ENCODE measurements at regions not wholly inside any gene's neighbourhood (a gene's known extent, or its start where the extent isn't known, plus 50 kb on each side); places are given as distances from the start of the nearest gene placed in this dataset.
"Not testable (repeated sequence)": the region's sequence is repeated elsewhere in the genome, so short reads cannot be mapped to it uniquely, and the experiment has no call there.

- DNase-seq (no peak), ATAC-seq (replicated peaks) (no peak)
- H3K4me3 Mint-ChIP-seq = peak overlapping the region in 1 of 2 donors; percentile 29
- no peak overlapping the region for H3K27ac Mint-ChIP-seq
- H3K9me3 Mint-ChIP-seq = no peaks in the 10 kb centered on the region
- no peaks in the 10 kb centered on the region for H3K36me3 Mint-ChIP-seq (ENCODE audit: insufficient read depth)
- H3K27me3 Mint-ChIP-seq = peaks cover 40 to 62% of the 10 kb centered on the region in 2 donors
- peaks cover 0 to 9% of the 10 kb centered on the region in 2 donors for H3K4me1 Mint-ChIP-seq (ENCODE audit: low read depth in 2 of 2)
Measured at GRCh38 chr10:30219971-30220751, 128.9 kb downstream of the MTPAP start.

GRCh38 chr10:30216821-30217220 is 132.3 kb downstream of the MTPAP start:
- DNase-seq (no peak), ATAC-seq (replicated peaks) (no peak)
- no peak overlapping the region for H3K27ac Mint-ChIP-seq
- H3K4me3 Mint-ChIP-seq = no peak overlapping the region
- peaks cover 29 to 58% of the 10 kb centered on the region in 2 donors for H3K27me3 Mint-ChIP-seq
- H3K4me1 Mint-ChIP-seq (ENCODE audit: low read depth in 2 of 2) = peaks cover 0 to 9% of the 10 kb centered on the region in 2 donors
- H3K9me3 Mint-ChIP-seq = no peaks in the 10 kb centered on the region
- no peaks in the 10 kb centered on the region for H3K36me3 Mint-ChIP-seq (ENCODE audit: insufficient read depth)

- ATAC-seq (replicated peaks) = no peak
- H3K9me3 Mint-ChIP-seq = no peaks in the 10 kb centered on the region
- no peak for DNase-seq
- no peak overlapping the region for H3K4me3 Mint-ChIP-seq
- H3K36me3 Mint-ChIP-seq (ENCODE audit: insufficient read depth) = no peaks in the 10 kb centered on the region
- H3K27me3 Mint-ChIP-seq = peaks cover 30 to 58% of the 10 kb centered on the region in 2 donors
- peaks cover 0 to 9% of the 10 kb centered on the region in 2 donors for H3K4me1 Mint-ChIP-seq (ENCODE audit: low read depth in 2 of 2)
- H3K27ac Mint-ChIP-seq = no peak overlapping the region
Measured at GRCh38 chr10:30215623-30216022, 133.5 kb downstream of the MTPAP start.

- ATAC-seq (replicated peaks) (no peak), DNase-seq (no peak)
- Mint-ChIP-seq H3K9me3 (no peaks in the 10 kb centered on the region), H3K4me1 (ENCODE audit: low read depth in 2 of 2) (peaks cover 0 to 6% of the 10 kb centered on the region in 2 donors), H3K27me3 (peaks cover 30 to 58% of the 10 kb centered on the region in 2 donors), H3K36me3 (ENCODE audit: insufficient read depth) (no peaks in the 10 kb centered on the region), H3K27ac (no peak overlapping the region), H3K4me3 (no peak overlapping the region)
Measured at GRCh38 chr10:30215141-30215540, 133.9 kb downstream of the MTPAP start.

GRCh38 chr10:30210296-30210695 is 138.8 kb downstream of the MTPAP start:
- Mint-ChIP-seq H3K9me3 (no peaks in the 10 kb centered on the region), H3K4me3 (no peak overlapping the region), H3K27ac (no peak overlapping the region), H3K36me3 (ENCODE audit: insufficient read depth) (no peaks in the 10 kb centered on the region), H3K4me1 (ENCODE audit: low read depth in 2 of 2) (peaks cover 0 to 3% of the 10 kb centered on the region in 2 donors), H3K27me3 (peaks cover 31 to 42% of the 10 kb centered on the region in 2 donors)
- DNase-seq = no peak
- no peak for ATAC-seq (replicated peaks)

GRCh38 chr10:30208330-30208729 is 140.7 kb downstream of the MTPAP start:
- no peak for DNase-seq
- Mint-ChIP-seq H3K27ac (no peak overlapping the region), H3K27me3 (peaks cover 26 to 31% of the 10 kb centered on the region in 2 donors), H3K36me3 (ENCODE audit: insufficient read depth) (no peaks in the 10 kb centered on the region), H3K9me3 (no peaks in the 10 kb centered on the region), H3K4me1 (ENCODE audit: low read depth in 2 of 2) (peaks cover 0 to 3% of the 10 kb centered on the region in 2 donors), H3K4me3 (no peak overlapping the region)
- no peak for ATAC-seq (replicated peaks)

- peaks cover 0 to 3% of the 10 kb centered on the region in 2 donors for H3K4me1 Mint-ChIP-seq (ENCODE audit: low read depth in 2 of 2)
- no peak overlapping the region for H3K27ac Mint-ChIP-seq
- no peaks in the 10 kb centered on the region for H3K9me3 Mint-ChIP-seq
- no peak for ATAC-seq (replicated peaks)
- H3K4me3 Mint-ChIP-seq = no peak overlapping the region
- peaks cover 26 to 32% of the 10 kb centered on the region in 2 donors for H3K27me3 Mint-ChIP-seq
- DNase-seq = no peak
- H3K36me3 Mint-ChIP-seq (ENCODE audit: insufficient read depth) = no peaks in the 10 kb centered on the region
Measured at GRCh38 chr10:30207485-30208052, 141.5 kb downstream of the MTPAP start.

GRCh38 chr10:30200017-30200415 is 140.6 kb upstream of the JCAD start:
- Mint-ChIP-seq H3K4me1 (ENCODE audit: low read depth in 2 of 2) (no peaks in the 10 kb centered on the region), H3K4me3 (no peak overlapping the region), H3K27ac (no peak overlapping the region), H3K27me3 (peaks cover 16 to 51% of the 10 kb centered on the region in 2 donors), H3K9me3 (no peaks in the 10 kb centered on the region), H3K36me3 (ENCODE audit: insufficient read depth) (no peaks in the 10 kb centered on the region)
- DNase-seq = no peak
- ATAC-seq (replicated peaks) = no peak

- Mint-ChIP-seq H3K27ac (no peak overlapping the region), H3K4me1 (ENCODE audit: low read depth in 2 of 2) (no peaks in the 10 kb centered on the region), H3K36me3 (ENCODE audit: insufficient read depth) (no peaks in the 10 kb centered on the region), H3K9me3 (no peaks in the 10 kb centered on the region), H3K4me3 (no peak overlapping the region), H3K27me3 (peaks cover 16 to 51% of the 10 kb centered on the region in 2 donors)
- ATAC-seq (replicated peaks) (no peak), DNase-seq (no peak)
Measured at GRCh38 chr10:30199376-30200016, 140.1 kb upstream of the JCAD start.

- Mint-ChIP-seq H3K4me3 (no peak overlapping the region), H3K9me3 (no peaks in the 10 kb centered on the region), H3K4me1 (ENCODE audit: low read depth in 2 of 2) (peaks cover 13 to 14% of the 10 kb centered on the region in 2 donors), H3K27ac (no peak overlapping the region), H3K36me3 (ENCODE audit: insufficient read depth) (no peaks in the 10 kb centered on the region), H3K27me3 (peaks cover 16 to 42% of the 10 kb centered on the region in 2 donors)
- DNase-seq = no peak
- no peak for ATAC-seq (replicated peaks)
Measured at GRCh38 chr10:30197186-30197585, 137.8 kb upstream of the JCAD start.

GRCh38 chr10:30196559-30196958 is 137.2 kb upstream of the JCAD start:
- not testable (repeated sequence) for H3K9me3 Mint-ChIP-seq; DNase-seq; H3K4me3 Mint-ChIP-seq; H3K36me3 Mint-ChIP-seq (ENCODE audit: insufficient read depth); H3K27ac Mint-ChIP-seq; ATAC-seq (replicated peaks)
- peaks cover 13 to 14% of the 10 kb centered on the region in 2 donors for H3K4me1 Mint-ChIP-seq (ENCODE audit: low read depth in 2 of 2)
- H3K27me3 Mint-ChIP-seq = peaks cover 13 to 39% of the 10 kb centered on the region in 2 donors

- Mint-ChIP-seq H3K9me3 (no peaks in the 10 kb centered on the region), H3K27me3 (peaks cover 0 to 12% of the 10 kb centered on the region in 2 donors), H3K4me1 (ENCODE audit: low read depth in 2 of 2) (peaks cover 13 to 14% of the 10 kb centered on the region in 2 donors), H3K4me3 (peak overlapping the region; percentile 26 to 65), H3K36me3 (ENCODE audit: insufficient read depth) (no peaks in the 10 kb centered on the region), H3K27ac (peak overlapping the region; percentile 30 to 90)
- DNase-seq = no peak
- ATAC-seq (replicated peaks) = peak; percentile 54
Measured at GRCh38 chr10:30192846-30193608, 133.6 kb upstream of the JCAD start.

Measured in effector memory CD8-positive, alpha-beta T cell (primary cell).